CD4-positive, alpha-beta memory T cell (primary cell): ENCODE measurements at regions not wholly inside any gene's neighbourhood (a gene's known extent, or its start where the extent isn't known, plus 50 kb on each side); places are given as distances from the start of the nearest gene placed in this dataset.
"Not testable (repeated sequence)": the region's sequence is repeated elsewhere in the genome, so short reads cannot be mapped to it uniquely, and the experiment has no call there.

Experiments used
- CTCF ChIA-PET: fragments of 350-600 bp; sonication (Branson Sonifier 250); formaldehyde crosslinking; loops from one replicate; lab custom pipeline; 2021; ENCODE audit warnings: inconsistent platforms; ENCODE audit not compliant: partially characterized antibody; lab: Charles Lee
- POLR2A ChIA-PET: fragments of 350-600 bp; sonication (Branson Sonifier 250); formaldehyde crosslinking; loops from one replicate; lab custom pipeline; 2021; ENCODE audit not compliant: partially characterized antibody; lab: Charles Lee
- DNase-seq, 5 donors: peaks; one replicate each; pipeline versions ENCODE4 v3.0.0 to v3.0.0-alpha.2; 2020 to 2022; ENCODE audit warnings: mixed read lengths in 1 of 5
- H3K27ac ChIP-seq: one replicate; pipeline ENCODE4 v1.7.0; 2013; ENCODE audit warnings: low read depth, low read length
- H3K27me3 ChIP-seq: 2 replicates; pipeline ENCODE4 v1.7.0; 2013; ENCODE audit warnings: mild to moderate bottlenecking, low read length, moderate library complexity; ENCODE audit not compliant: insufficient read depth
- H3K36me3 ChIP-seq: 2 replicates; pipeline ENCODE4 v1.7.0; 2013; ENCODE audit warnings: mild to moderate bottlenecking, low read length, moderate library complexity; ENCODE audit not compliant: insufficient read depth
- H3K4me1 ChIP-seq: 2 replicates; pipeline ENCODE4 v1.7.0; 2013; ENCODE audit warnings: mild to moderate bottlenecking, low read length, moderate library complexity; ENCODE audit not compliant: insufficient read depth
- H3K4me3 ChIP-seq, 2 donors: one replicate each; pipeline ENCODE4 v1.7.0; 2013; ENCODE audit warnings: low read length in 2 of 2, mild to moderate bottlenecking in 1 of 2
- H3K9me3 ChIP-seq, 2 donors: one replicate each; pipeline ENCODE4 v1.7.0; 2013; ENCODE audit warnings: low read length in 2 of 2, control low read depth in 1 of 2; ENCODE audit not compliant: control insufficient read depth in 1 of 2
- H3K27ac Mint-ChIP-seq, 7 donors: one replicate each; pipeline ENCODE4 v1.8.0; 2020 to 2021; ENCODE audit warnings: mixed read lengths in 7 of 7, mild to moderate bottlenecking in 6 of 7, inconsistent platforms in 3 of 7, moderate library complexity in 3 of 7
- H3K27me3 Mint-ChIP-seq, 2 donors: one replicate each; pipeline ENCODE4 v1.8.0; 2020 to 2021; ENCODE audit warnings: mixed read lengths in 2 of 2
- H3K36me3 Mint-ChIP-seq, 2 donors: one replicate each; pipeline ENCODE4 v1.8.0; 2020 to 2021; ENCODE audit warnings: mixed read lengths in 2 of 2, inconsistent platforms in 1 of 2, mild to moderate bottlenecking in 1 of 2
- H3K4me1 Mint-ChIP-seq, 4 donors: one replicate each; pipeline ENCODE4 v1.8.0; 2020 to 2021; ENCODE audit warnings: mixed read lengths in 4 of 4, mild to moderate bottlenecking in 1 of 4
- H3K4me3 Mint-ChIP-seq, 8 donors: one replicate each; pipeline ENCODE4 v1.8.0; 2020 to 2021; ENCODE audit warnings: mixed read lengths in 8 of 8, mild to moderate bottlenecking in 7 of 8, moderate library complexity in 6 of 8, inconsistent platforms in 3 of 8
- H3K9me3 Mint-ChIP-seq, 8 donors: one replicate each; pipeline ENCODE4 v1.8.0; 2020 to 2021; ENCODE audit warnings: mixed read lengths in 8 of 8, mild to moderate bottlenecking in 5 of 8, inconsistent platforms in 3 of 8, moderate library complexity in 1 of 8
- intact Hi-C: fragments of 100-400 bp; cut with micrococcal nuclease; formaldehyde crosslinking; loops from one replicate; pipeline ENCODE4 v1.15.1; 2023

- Mint-ChIP-seq H3K27ac (no peak overlapping the region), H3K4me1 (no peaks in the 10 kb centered on the region), H3K9me3 (peaks cover 0 to 14% (median 7%) of the 10 kb centered on the region in 8 donors), H3K27me3 (peaks cover 0 to 4% of the 10 kb centered on the region in 2 donors), H3K36me3 (no peaks in the 10 kb centered on the region), H3K4me3 (no peak overlapping the region)
- Histone ChIP-seq H3K27ac (no peak overlapping the region), H3K4me3 (no peak overlapping the region), H3K27me3 (no peaks in the 10 kb centered on the region), H3K36me3 (no peaks in the 10 kb centered on the region), H3K9me3 (no peaks in the 10 kb centered on the region), H3K4me1 (no peaks in the 10 kb centered on the region)
- POLR2A ChIA-PET: no interaction called here
- intact Hi-C loops: no loop called here
- CTCF ChIA-PET: no interaction called here
- DNase-seq: no peak
Measured at GRCh38 chr12:74595696-74596095, 58.1 kb downstream of the ATXN7L3B start.

DNA sequence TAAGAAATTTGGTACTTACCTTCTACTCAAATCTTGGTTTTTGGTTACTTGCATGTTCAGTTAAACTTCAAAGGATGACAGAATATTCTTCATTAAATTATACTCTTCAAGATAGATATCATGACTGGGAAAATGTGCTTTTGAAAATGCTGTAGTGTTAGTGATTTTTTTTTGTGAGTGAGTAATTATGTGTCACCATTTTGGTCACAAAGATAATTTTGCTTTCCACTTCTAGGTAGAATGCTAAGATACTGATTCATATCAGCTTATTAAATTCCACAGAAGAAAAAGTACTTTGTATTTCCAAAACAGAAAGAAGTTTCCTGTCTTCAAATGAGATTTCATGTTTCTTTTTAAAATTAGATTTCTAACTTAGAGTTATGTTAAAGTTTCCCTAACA is 61.2 kb downstream of the ATXN7L3B start:
- Histone ChIP-seq H3K36me3 (no peaks in the 10 kb centered on the region), H3K4me1 (no peaks in the 10 kb centered on the region), H3K27me3 (no peaks in the 10 kb centered on the region), H3K4me3 (no peak overlapping the region), H3K9me3 (no peaks in the 10 kb centered on the region), H3K27ac (no peak overlapping the region)
- Mint-ChIP-seq H3K27me3 (peaks cover 0 to 3% of the 10 kb centered on the region in 2 donors), H3K4me1 (no peaks in the 10 kb centered on the region), H3K27ac (no peak overlapping the region), H3K9me3 (peaks cover 0 to 14% (median 7%) of the 10 kb centered on the region in 8 donors), H3K4me3 (no peak overlapping the region), H3K36me3 (no peaks in the 10 kb centered on the region)
- POLR2A ChIA-PET: no interaction called here
- intact Hi-C loops: no loop called here
- CTCF ChIA-PET: no interaction called here
- no peak for DNase-seq

DNA sequence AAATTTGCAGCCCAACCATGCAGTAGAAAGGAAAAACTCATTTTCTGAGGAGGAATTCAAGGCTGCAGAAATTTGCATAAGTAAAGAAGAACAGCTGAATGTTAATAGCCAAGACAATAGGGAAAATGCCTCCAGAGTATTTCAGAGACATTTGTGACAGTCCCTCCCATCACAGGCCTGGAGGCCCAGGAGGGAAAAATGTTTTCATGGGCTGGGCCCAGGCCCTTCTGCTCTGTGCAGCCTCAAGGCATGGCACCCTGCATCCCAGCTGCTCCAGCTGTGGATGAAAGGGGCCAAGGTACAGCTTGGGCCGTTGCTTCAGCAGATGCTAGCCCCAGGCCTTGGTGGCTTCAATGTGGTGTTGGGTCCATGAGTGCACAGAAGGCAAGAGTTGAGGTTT is 62.3 kb downstream of the ATXN7L3B start:
- Mint-ChIP-seq H3K4me1 (no peaks in the 10 kb centered on the region), H3K27me3 (peaks cover 0 to 3% of the 10 kb centered on the region in 2 donors)
- no peaks in the 10 kb centered on the region for H3K9me3 ChIP-seq

GRCh38 chr12:74600817-74601216 is 63.2 kb downstream of the ATXN7L3B start:
- H3K36me3 ChIP-seq, POLR2A ChIA-PET, H3K4me3 Mint-ChIP-seq, DNase-seq, H3K27me3 Mint-ChIP-seq, H3K4me1 Mint-ChIP-seq, CTCF ChIA-PET, H3K27ac ChIP-seq, H3K4me3 ChIP-seq, H3K9me3 ChIP-seq, H3K36me3 Mint-ChIP-seq, intact Hi-C loops, H3K27me3 ChIP-seq, H3K27ac Mint-ChIP-seq, H3K4me1 ChIP-seq: not testable (repeated sequence)
- peaks cover 0 to 14% (median 7%) of the 10 kb centered on the region in 8 donors for H3K9me3 Mint-ChIP-seq

More for the DNA sequence above, 62.3 kb downstream of the ATXN7L3B start:
- DNase-seq: no peak
- H3K9me3 Mint-ChIP-seq: peaks cover 0 to 14% (median 7%) of the 10 kb centered on the region in 8 donors
- Histone ChIP-seq H3K27ac (no peak overlapping the region), H3K4me1 (no peaks in the 10 kb centered on the region), H3K36me3 (no peaks in the 10 kb centered on the region), H3K27me3 (no peaks in the 10 kb centered on the region), H3K4me3 (no peak overlapping the region)
- H3K4me3 Mint-ChIP-seq: no peak overlapping the region
- no peak overlapping the region for H3K27ac Mint-ChIP-seq
- ChIA-PET CTCF (no interaction called here), POLR2A (no interaction called here)
- intact Hi-C loops: no loop called here
- H3K36me3 Mint-ChIP-seq: no peaks in the 10 kb centered on the region

DNA sequence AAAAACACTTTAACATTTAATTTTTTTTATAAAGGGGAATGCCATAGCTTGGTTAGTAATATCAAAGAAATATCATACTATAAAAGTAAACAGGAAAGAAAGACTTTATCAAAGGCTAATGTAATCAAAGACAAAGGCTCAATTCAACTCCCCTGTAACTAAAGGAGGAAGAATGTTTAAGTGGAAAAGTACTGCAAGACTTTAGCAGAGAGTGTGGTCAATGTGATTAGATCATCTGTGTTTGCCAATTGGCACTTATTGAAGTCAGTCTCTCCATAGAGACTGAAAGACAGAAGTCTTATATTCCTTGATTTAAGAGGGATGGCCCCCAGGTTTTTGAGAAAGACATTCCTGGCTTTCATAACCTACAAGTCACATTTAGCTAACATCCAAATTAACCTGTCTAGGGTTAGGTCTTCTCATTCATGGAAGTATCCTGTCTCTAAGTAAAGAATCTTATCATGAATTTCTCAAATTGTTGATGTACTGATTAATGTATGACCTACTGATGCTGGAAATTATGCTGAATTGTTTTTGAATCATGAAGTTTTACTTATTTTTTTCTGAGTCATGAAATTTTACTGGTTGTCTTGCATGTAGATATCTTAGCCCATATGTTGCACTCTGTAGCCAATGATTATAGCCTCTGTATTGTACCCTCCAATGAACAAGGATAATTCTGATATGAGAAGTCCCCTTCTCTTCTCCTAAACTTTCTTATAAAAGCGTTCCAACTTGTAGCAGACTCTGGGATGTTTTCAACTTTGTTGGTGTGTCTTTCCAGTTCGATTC is 65.4 kb downstream of the ATXN7L3B start:
- H3K4me3 ChIP-seq: no peak overlapping the region
- intact Hi-C loops: no loop called here
- no peak overlapping the region for H3K27ac ChIP-seq
- Mint-ChIP-seq H3K4me1 (no peaks in the 10 kb centered on the region), H3K36me3 (no peaks in the 10 kb centered on the region), H3K27ac (no peak overlapping the region), H3K9me3 (peaks cover 0 to 14% (median 7%) of the 10 kb centered on the region in 8 donors), H3K4me3 (no peak overlapping the region), H3K27me3 (no peaks in the 10 kb centered on the region)
- CTCF ChIA-PET: no interaction called here
- H3K36me3 ChIP-seq: no peaks in the 10 kb centered on the region
- POLR2A ChIA-PET: no interaction called here
- H3K4me1 ChIP-seq: no peaks in the 10 kb centered on the region
- DNase-seq: no peak
- no peaks in the 10 kb centered on the region for H3K9me3 ChIP-seq
- H3K27me3 ChIP-seq: no peaks in the 10 kb centered on the region

DNA sequence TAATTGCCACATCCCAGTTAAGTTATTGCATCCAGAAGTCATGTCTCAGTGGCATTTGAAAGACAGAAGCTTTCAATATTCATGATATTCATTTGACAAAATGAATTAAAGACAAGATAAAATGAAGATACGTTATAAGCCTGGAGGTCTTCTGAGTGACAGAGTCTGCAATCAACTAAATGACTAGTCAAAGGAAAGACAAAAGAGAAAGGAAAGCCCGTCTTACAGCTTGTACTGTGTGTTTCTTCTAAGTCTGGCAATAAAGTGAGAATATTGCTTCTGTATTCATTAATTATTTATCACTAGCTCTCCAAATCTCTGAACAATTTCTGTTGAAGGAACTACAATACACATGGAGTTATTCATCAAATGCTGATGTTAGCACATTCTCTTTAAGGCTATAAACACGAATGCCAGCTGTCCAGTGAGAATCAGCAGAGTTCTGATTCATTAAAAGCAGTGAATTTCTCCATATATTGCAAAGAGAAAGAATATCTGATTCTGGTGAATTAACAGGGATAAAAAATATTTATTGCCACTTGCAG is 70.7 kb downstream of the ATXN7L3B start:
- no peaks in the 10 kb centered on the region for H3K4me1 Mint-ChIP-seq
- Histone ChIP-seq H3K4me1 (no peaks in the 10 kb centered on the region), H3K36me3 (no peaks in the 10 kb centered on the region), H3K27me3 (no peaks in the 10 kb centered on the region), H3K27ac (no peak overlapping the region), H3K4me3 (no peak overlapping the region), H3K9me3 (no peaks in the 10 kb centered on the region)
- H3K27me3 Mint-ChIP-seq: peaks cover 0 to 1% of the 10 kb centered on the region in 2 donors
- CTCF ChIA-PET: no interaction called here
- DNase-seq: no peak
- POLR2A ChIA-PET: no interaction called here
- H3K4me3 Mint-ChIP-seq: no peak overlapping the region
- H3K9me3 Mint-ChIP-seq: no peaks in the 10 kb centered on the region
- intact Hi-C loops: no loop called here
- H3K27ac Mint-ChIP-seq: peak overlapping the region in 1 of 7 donors; percentile 8
- no peaks in the 10 kb centered on the region for H3K36me3 Mint-ChIP-seq

DNA sequence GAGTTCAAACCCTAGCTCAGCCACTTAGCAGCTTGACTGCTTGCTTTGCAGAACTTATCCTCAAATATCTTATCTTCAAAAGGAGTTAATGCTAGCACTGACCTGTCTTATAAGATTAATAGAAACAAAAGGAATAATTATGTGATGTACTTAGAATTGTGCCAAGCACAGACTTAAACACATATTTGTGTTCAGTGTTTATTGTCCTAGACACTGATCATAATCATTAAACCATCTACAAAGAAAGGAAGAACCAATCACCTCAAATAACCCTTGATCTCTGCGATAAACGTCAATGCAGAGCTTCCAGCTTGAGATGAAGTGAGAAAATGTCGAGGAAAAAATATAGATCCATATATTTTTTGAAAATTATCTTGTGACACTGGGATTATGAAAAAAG is 73.1 kb downstream of the ATXN7L3B start:
- Mint-ChIP-seq H3K9me3 (no peaks in the 10 kb centered on the region), H3K36me3 (no peaks in the 10 kb centered on the region), H3K4me3 (no peak overlapping the region), H3K27ac (no peak overlapping the region), H3K4me1 (no peaks in the 10 kb centered on the region), H3K27me3 (peaks cover 0 to 1% of the 10 kb centered on the region in 2 donors)
- H3K27ac ChIP-seq: no peak overlapping the region
- H3K9me3 ChIP-seq: no peaks in the 10 kb centered on the region
- H3K27me3 ChIP-seq: no peaks in the 10 kb centered on the region
- ChIA-PET CTCF (no interaction called here), POLR2A (no interaction called here)
- H3K4me3 ChIP-seq: no peak overlapping the region
- no peaks in the 10 kb centered on the region for H3K36me3 ChIP-seq
- no peak for DNase-seq
- intact Hi-C loops: no loop called here
- no peaks in the 10 kb centered on the region for H3K4me1 ChIP-seq
